A549 (cell line): ENCODE measurements at regions not wholly inside any gene's neighbourhood (a gene's known extent, or its start where the extent isn't known, plus 50 kb on each side); places are given as distances from the start of the nearest gene placed in this dataset.

Experiments
- BHLHE40 ChIP-seq: IDR thresholded peaks from 2 replicates; pipeline ENCODE4 v1.6.1; 2012; ENCODE audit warnings: low read depth, low read length, inconsistent platforms
- CHD2 ChIP-seq: fragments of 150-350 bp; IDR thresholded peaks from 2 replicates; pipeline ENCODE4 v1.6.1; 2014; ENCODE audit warnings: low read length; ENCODE audit not compliant: partially characterized antibody
- CTCF ChIP-seq: fragments of >200 bp; sonication (Bioruptor Twin); formaldehyde crosslinking; IDR thresholded peaks from 3 replicates; pipeline ENCODE4 v1.5.1; 2016
- ELK1 ChIP-seq: fragments of 150-350 bp; IDR thresholded peaks from 2 replicates; pipeline ENCODE4 v1.6.1; 2014; ENCODE audit warnings: low read depth, mild to moderate bottlenecking, low read length
- HDAC2 ChIP-seq: fragments of 200-600 bp; sonication (generic); IDR thresholded peaks from 2 replicates; pipeline ENCODE4 v1.6.1; 2016
- JUNB ChIP-seq: fragments of >200 bp; sonication (Bioruptor Twin); formaldehyde crosslinking; IDR thresholded peaks from 2 replicates; pipeline ENCODE4 v1.6.1; 2016
- KDM1A ChIP-seq: fragments of 200-600 bp; sonication (generic); IDR thresholded peaks from 2 replicates; pipeline ENCODE4 v1.6.1; 2016; ENCODE audit warnings: low read depth, mild to moderate bottlenecking
- MAX ChIP-seq: IDR thresholded peaks from 2 replicates; pipeline ENCODE4 v1.6.1; 2012
- MAZ ChIP-seq: fragments of 150-350 bp; IDR thresholded peaks from 2 replicates; pipeline ENCODE4 v1.6.1; 2014; ENCODE audit warnings: antibody characterized with exemption, low read depth, low read length, borderline replicate concordance
- MYC ChIP-seq: IDR thresholded peaks from 2 replicates; pipeline ENCODE4 v1.6.1; 2012; ENCODE audit warnings: mild to moderate bottlenecking, inconsistent platforms, low read length, improper control_type of control experiment, borderline replicate concordance
- POLR2AphosphoS2 ChIP-seq: conservative IDR thresholded peaks from 2 replicates; pipeline ENCODE4 v1.6.1; 2012; ENCODE audit warnings: low read length, improper control_type of control experiment, inconsistent platforms
- RAD21 ChIP-seq, 2 experiments: fragments of >200 bp in 1 of 2; sonication (Bioruptor Twin) in 1 of 2; formaldehyde crosslinking in 1 of 2; IDR thresholded peaks in 1 of 2; conservative IDR thresholded peaks in 1 of 2; 2 replicates in 1 of 2; 3 replicates in 1 of 2; pipeline ENCODE4 v1.6.1; 2012 to 2018; ENCODE audit warnings: inconsistent platforms in 1 of 2
- RFX5 ChIP-seq: fragments of 450-650 bp; IDR thresholded peaks from 2 replicates; pipeline ENCODE4 v1.7.1; 2014; ENCODE audit warnings: antibody characterized with exemption, mild to moderate bottlenecking, moderate library complexity

- TF ChIP-seq CTCF (no peak), BHLHE40 (no peak), RAD21 (conservative IDR thresholded peaks at IDR 0.05 in 1 of 2, IDR thresholded peaks at IDR 0.05 in 1 of 2) (no peak), CHD2 (no peak), ELK1 (no peak), POLR2AphosphoS2 (no peak), HDAC2 (no peak), MYC (no peak), MAZ (no peak), KDM1A (no peak), RFX5 (no peak), JUNB (no peak), MAX (no peak)
These were observed 74.8 kb upstream of the RGPD4 start for GRCh38 chr2:107751936-107752335.
